ENCODE measurements at regions not wholly inside any gene's neighbourhood (a gene's known extent, or its start where the extent isn't known, plus 50 kb on each side); places are given as distances from the start of the nearest gene placed in this dataset.

- DNase-seq (ENCODE audit: low read depth in 2 of 2, low spot score in 1 of 2): no peak
Observed at GRCh38 chr1:212557739-212558692, 50.5 kb upstream of the ATF3 start.

GRCh38 chr1:212558693-212559480 is 49.7 kb upstream of the ATF3 start:
- DNase-seq (ENCODE audit: low read depth in 2 of 2, low spot score in 1 of 2): peak; percentile 77 to 86

Measured in stimulated activated CD8-positive, alpha-beta memory T cell treated with anti-CD3 and anti-CD28 coated beads, Interleukin-4, amount 100 ng/mL, for 1 hour (primary cell).